Colonic mucosa (tissue), 4 donors: ENCODE measurements at regions not wholly inside any gene's neighbourhood (a gene's known extent, or its start where the extent isn't known, plus 50 kb on each side); places are given as distances from the start of the nearest gene placed in this dataset.

ENCODE experiments used
- DNase-seq: peaks from one replicate; pipeline ENCODE4 v3.0.0-alpha.2; 2020
- H3K27ac ChIP-seq: fragments of 200-600 bp; one replicate; pipeline ENCODE4 v1.8.0; 2021
- H3K27me3 ChIP-seq: fragments of 200-600 bp; one replicate; pipeline ENCODE4 v1.8.0; 2021
- H3K36me3 ChIP-seq: fragments of 200-600 bp; one replicate; pipeline ENCODE4 v1.8.0; 2021
- H3K4me1 ChIP-seq: fragments of 200-600 bp; one replicate; pipeline ENCODE4 v1.8.0; 2021; ENCODE audit warnings: mild to moderate bottlenecking
- H3K4me3 ChIP-seq: fragments of 200-600 bp; one replicate; pipeline ENCODE4 v1.8.0; 2021
- H3K9ac ChIP-seq, 2 donors: one replicate each; pipeline ENCODE4 v1.7.0; 2013; ENCODE audit warnings: control low read depth in 2 of 2, low read depth in 2 of 2, low read length in 2 of 2
- H3K9me3 ChIP-seq: fragments of 200-600 bp; one replicate; pipeline ENCODE4 v1.8.0; 2021
- intact Hi-C: fragments of 100-400 bp; cut with DNase I; formaldehyde crosslinking; loops from one replicate; pipeline ENCODE4 v1.14.1; 2022
- TF ChIP-seq, protein P1 (sequence below): fragments of 200-600 bp; IDR thresholded peaks from one replicate; pipeline ENCODE4 v1.8.0; 2022; ENCODE audit warnings: antibody characterized with exemption, mild to moderate bottlenecking
- donor health status: healthy.
- donor health status: DM: no; HTN: no; CAD: no.
- donor health status: DM: no; HTN: no; CAD: no.

DNA sequence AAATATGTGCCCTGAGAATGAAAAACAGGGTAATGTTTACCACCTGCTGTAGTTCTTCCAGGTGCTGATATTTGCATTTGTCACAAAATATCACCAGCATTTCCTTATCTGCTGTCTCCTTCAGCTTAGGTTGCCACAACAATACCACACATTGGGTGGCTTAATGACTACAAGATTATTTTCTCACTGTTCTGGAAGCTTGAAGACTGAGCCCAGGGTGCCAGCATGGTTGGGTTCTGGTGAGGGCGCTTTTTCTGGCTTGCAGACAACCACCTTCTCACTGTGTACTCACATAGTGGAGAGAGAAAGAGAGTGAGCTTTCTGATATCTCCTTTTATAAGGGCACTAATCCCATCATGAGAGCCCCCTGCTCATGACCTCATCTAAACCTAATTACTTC, 407.5 kb upstream of the RGPD4 start:
- H3K27ac ChIP-seq, result no peak overlapping the region
- no peaks in the 10 kb centered on the region for H3K9me3 ChIP-seq
- no peak for DNase-seq
- intact Hi-C loops, result no loop called here
- no peak overlapping the region for H3K9ac ChIP-seq
- H3K27me3 ChIP-seq, result no peaks in the 10 kb centered on the region
- TF ChIP-seq, protein P1, sequence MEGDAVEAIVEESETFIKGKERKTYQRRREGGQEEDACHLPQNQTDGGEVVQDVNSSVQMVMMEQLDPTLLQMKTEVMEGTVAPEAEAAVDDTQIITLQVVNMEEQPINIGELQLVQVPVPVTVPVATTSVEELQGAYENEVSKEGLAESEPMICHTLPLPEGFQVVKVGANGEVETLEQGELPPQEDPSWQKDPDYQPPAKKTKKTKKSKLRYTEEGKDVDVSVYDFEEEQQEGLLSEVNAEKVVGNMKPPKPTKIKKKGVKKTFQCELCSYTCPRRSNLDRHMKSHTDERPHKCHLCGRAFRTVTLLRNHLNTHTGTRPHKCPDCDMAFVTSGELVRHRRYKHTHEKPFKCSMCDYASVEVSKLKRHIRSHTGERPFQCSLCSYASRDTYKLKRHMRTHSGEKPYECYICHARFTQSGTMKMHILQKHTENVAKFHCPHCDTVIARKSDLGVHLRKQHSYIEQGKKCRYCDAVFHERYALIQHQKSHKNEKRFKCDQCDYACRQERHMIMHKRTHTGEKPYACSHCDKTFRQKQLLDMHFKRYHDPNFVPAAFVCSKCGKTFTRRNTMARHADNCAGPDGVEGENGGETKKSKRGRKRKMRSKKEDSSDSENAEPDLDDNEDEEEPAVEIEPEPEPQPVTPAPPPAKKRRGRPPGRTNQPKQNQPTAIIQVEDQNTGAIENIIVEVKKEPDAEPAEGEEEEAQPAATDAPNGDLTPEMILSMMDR, result no peak
- H3K4me1 ChIP-seq, result no peaks in the 10 kb centered on the region
- no peak overlapping the region for H3K4me3 ChIP-seq
- no peaks in the 10 kb centered on the region for H3K36me3 ChIP-seq

DNA sequence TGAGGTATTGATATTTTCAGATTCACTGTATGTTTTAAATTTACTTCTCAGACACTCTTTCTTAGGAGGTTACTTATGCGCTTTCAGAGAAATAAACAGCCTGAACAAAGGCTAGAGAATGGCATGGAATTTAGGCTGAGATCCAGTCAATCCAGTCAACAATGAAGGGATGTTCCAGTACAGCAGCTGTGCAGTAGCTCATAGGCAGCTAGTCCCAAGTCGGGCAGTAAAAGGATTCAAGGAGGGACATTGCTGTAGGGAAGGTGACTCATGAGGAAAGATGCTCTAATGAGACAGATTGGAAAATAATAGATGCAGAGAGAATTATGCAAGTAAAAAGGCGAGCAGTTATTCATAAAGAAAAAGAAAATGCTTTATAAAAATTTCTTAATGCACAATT, 397.9 kb upstream of the RGPD4 start:
- intact Hi-C loops, result no loop called here
- Histone ChIP-seq H3K27ac (no peak overlapping the region), H3K4me1 (no peaks in the 10 kb centered on the region), H3K27me3 (no peaks in the 10 kb centered on the region), H3K4me3 (no peak overlapping the region), H3K36me3 (no peaks in the 10 kb centered on the region), H3K9ac (no peak overlapping the region), H3K9me3 (no peaks in the 10 kb centered on the region)
- DNase-seq, result no peak
- TF ChIP-seq, protein P1, result no peak

DNA sequence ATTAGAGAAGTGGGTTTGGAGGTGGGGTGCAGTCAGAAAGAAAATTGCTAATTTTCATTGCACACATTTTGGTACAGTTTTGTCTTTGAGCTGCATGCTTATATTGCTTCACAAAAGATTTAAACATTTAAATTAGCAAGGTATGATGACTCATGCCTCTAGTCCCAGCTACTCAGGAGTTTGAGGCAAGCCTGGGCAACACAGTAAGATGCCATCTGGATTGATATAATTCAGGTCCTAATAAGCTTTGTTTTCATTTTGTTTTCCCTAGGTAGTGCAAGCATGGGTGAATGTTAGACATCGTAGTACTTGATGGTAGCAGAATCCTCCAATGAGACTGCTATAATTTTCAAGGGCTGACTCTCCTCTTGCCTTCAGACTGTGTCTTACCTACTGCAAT, 396.7 kb upstream of the RGPD4 start:
- intact Hi-C loops, result no loop called here
- Histone ChIP-seq H3K9ac (no peak overlapping the region), H3K9me3 (no peaks in the 10 kb centered on the region), H3K27ac (no peak overlapping the region), H3K36me3 (no peaks in the 10 kb centered on the region), H3K27me3 (no peaks in the 10 kb centered on the region), H3K4me1 (no peaks in the 10 kb centered on the region), H3K4me3 (no peak overlapping the region)
- TF ChIP-seq, protein P1, result no peak
- no peak for DNase-seq

DNA sequence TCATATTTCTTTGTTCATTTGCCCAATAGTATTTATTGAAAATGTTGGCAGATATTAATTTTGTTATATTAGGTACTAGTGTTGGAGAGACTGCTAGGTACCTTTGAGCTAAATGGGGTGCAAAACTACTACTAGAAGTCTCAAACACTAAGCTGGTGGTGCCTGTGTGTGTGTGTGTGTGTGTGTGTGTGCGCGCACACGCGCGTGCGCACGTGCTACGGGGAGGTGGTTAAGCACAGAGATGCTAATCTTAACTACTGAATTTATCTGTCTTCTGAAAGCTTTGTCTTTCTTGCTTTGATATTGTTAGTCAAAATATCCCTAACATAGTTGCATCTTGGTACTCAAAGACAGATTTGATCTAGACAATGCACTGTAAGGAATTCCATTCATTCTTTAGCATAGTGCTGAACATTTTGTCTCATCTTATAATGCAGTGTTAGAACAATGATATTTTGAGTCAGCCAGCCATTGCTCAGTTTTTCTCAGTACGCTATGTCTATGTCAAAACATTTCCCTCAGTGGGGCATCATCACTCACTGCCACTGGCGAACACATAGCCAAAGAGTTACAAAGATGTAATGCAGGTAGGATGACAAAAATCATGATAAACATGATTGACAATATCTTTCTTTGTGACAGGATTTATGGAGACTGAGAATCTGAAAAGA, 396.0 kb upstream of the RGPD4 start:
- H3K36me3 ChIP-seq, result no peaks in the 10 kb centered on the region
- intact Hi-C loops, result no loop called here
- H3K9me3 ChIP-seq, result no peaks in the 10 kb centered on the region
- no peaks in the 10 kb centered on the region for H3K27me3 ChIP-seq
- H3K27ac ChIP-seq, result no peak overlapping the region
- TF ChIP-seq, protein P1, result no peak
- H3K4me1 ChIP-seq, result no peaks in the 10 kb centered on the region
- no peak overlapping the region for H3K4me3 ChIP-seq
- no peak for DNase-seq
- no peak overlapping the region for H3K9ac ChIP-seq

DNA sequence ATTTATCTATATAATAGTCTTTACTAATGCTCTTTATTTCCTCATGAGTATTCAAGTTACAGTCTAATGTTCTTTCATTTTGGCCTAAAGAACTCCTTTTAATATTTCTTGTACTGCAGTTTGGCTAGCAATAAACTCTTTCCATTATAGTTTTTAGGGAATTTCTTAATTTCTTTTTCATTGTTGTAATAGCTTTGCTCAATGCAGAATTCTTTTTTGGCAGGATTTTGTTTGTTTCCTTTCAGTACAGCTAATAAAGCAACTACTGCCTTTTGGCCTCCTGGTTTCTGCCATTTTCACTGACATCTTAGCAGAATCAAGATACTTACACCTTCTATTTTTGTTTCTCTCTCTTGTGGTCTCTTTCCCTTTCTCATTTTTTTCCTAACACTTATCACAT, 390.4 kb upstream of the RGPD4 start:
- TF ChIP-seq, protein P1, result no peak
- Histone ChIP-seq H3K27ac (no peak overlapping the region), H3K9me3 (no peaks in the 10 kb centered on the region), H3K9ac (no peak overlapping the region), H3K4me1 (no peaks in the 10 kb centered on the region), H3K27me3 (no peaks in the 10 kb centered on the region), H3K36me3 (no peaks in the 10 kb centered on the region), H3K4me3 (no peak overlapping the region)
- intact Hi-C loops, result no loop called here
- DNase-seq, result no peak
